Right lobe of liver (tissue), 4 donors: ENCODE measurements at regions not wholly inside any gene's neighbourhood (a gene's known extent, or its start where the extent isn't known, plus 50 kb on each side); places are given as distances from the start of the nearest gene placed in this dataset.

Experiments used
- POLR2A ChIP-seq: fragments of 450-650 bp; IDR thresholded peaks from one replicate; pipeline ENCODE4 v1.6.1; 2017; ENCODE audit warnings: antibody characterized with exemption, mild to moderate bottlenecking
- TF ChIP-seq, protein P1 (sequence below), 4 donors: fragments of 200-600 bp in 3 of 4; fragments of 450-650 bp in 1 of 4; IDR thresholded peaks; one replicate each; pipeline versions ENCODE4 v1.5.1 to v1.8.0; 2016 to 2022; ENCODE audit warnings: antibody characterized with exemption in 4 of 4, mild to moderate bottlenecking in 2 of 4
- donor health status: DM: no; HTN: no; CAD: no.
- donor health status: DM: no; HTN: no; CAD: no.
- donor health status: DM: no; HTN: yes; CAD: no.

DNA sequence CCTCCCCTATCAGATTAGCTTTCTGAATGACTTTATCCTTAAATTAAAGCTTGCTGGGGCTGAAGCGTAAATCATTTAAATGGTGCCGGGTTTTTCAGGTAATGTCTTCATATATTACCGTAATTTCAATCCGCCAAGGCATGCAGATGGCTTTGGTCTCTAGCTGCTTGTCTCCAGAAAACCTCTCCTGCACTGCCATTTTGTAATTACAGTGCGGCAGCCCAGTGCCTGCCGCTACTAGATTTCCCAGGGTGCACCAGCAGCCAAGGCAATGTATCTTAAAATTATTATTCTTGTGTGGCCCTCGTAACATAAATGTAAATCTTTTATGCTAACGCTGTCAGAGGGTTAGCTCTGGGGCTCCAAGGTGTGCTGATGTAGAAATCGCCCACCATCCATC, 208.5 kb downstream of the TMEM114 start:
- TF ChIP-seq, protein P1, sequence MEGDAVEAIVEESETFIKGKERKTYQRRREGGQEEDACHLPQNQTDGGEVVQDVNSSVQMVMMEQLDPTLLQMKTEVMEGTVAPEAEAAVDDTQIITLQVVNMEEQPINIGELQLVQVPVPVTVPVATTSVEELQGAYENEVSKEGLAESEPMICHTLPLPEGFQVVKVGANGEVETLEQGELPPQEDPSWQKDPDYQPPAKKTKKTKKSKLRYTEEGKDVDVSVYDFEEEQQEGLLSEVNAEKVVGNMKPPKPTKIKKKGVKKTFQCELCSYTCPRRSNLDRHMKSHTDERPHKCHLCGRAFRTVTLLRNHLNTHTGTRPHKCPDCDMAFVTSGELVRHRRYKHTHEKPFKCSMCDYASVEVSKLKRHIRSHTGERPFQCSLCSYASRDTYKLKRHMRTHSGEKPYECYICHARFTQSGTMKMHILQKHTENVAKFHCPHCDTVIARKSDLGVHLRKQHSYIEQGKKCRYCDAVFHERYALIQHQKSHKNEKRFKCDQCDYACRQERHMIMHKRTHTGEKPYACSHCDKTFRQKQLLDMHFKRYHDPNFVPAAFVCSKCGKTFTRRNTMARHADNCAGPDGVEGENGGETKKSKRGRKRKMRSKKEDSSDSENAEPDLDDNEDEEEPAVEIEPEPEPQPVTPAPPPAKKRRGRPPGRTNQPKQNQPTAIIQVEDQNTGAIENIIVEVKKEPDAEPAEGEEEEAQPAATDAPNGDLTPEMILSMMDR (IDR thresholded peaks at IDR 0.05) = no peak
- TF ChIP-seq POLR2A = no peak
